ENCODE measurements at regions not wholly inside any gene's neighbourhood (a gene's known extent, or its start where the extent isn't known, plus 50 kb on each side); places are given as distances from the start of the nearest gene placed in this dataset.

- TF ChIP-seq EZH2 (IDR thresholded peaks at IDR 0.05; ENCODE audit: insufficient read depth, poor library complexity, severe bottlenecking) (no peak), EZH2phosphoT487 (IDR thresholded peaks at IDR 0.05; ENCODE audit: insufficient read depth, low read depth) (no peak)
Measured at GRCh38 chr2:4094743-4095142, 391.4 kb downstream of the DCDC2C start.

All from GM23248 (cell line).